Frontal cortex (tissue), 3 donors: ENCODE measurements at regions not wholly inside any gene's neighbourhood (a gene's known extent, or its start where the extent isn't known, plus 50 kb on each side); places are given as distances from the start of the nearest gene placed in this dataset.
"Not testable (repeated sequence)": the region's sequence is repeated elsewhere in the genome, so short reads cannot be mapped to it uniquely, and the experiment has no call there.

Experiments used
- DNase-seq, 2 donors: peaks; one replicate each; pipeline ENCODE4 v3.0.0; 2012; ENCODE audit warnings: low spot score in 2 of 2
- FAIRE-seq: peaks from 2 replicates; lab custom pipeline; 2012; peaks lifted over from hg19 to GRCh38; lab: Jason Lieb, UNC
- donor health status: control.
- donor health status: control.
- donor health status: control.

- DNase-seq = no peak
- no peak for FAIRE-seq
Measured at GRCh38 chr3:140859592-140860336, 81.9 kb upstream of the SLC25A36 start.

GRCh38 chr3:140863580-140864009, 78.0 kb upstream of the SLC25A36 start:
- peak; percentile 83 for FAIRE-seq
- DNase-seq = peak in 1 of 2 donors; percentile 22

GRCh38 chr3:140870351-140870750, 71.3 kb upstream of the SLC25A36 start:
- DNase-seq (no peak), FAIRE-seq (no peak)

- no peak for DNase-seq
- no peak for FAIRE-seq
Measured at GRCh38 chr3:140871022-140871421, 70.6 kb upstream of the SLC25A36 start.

DNA sequence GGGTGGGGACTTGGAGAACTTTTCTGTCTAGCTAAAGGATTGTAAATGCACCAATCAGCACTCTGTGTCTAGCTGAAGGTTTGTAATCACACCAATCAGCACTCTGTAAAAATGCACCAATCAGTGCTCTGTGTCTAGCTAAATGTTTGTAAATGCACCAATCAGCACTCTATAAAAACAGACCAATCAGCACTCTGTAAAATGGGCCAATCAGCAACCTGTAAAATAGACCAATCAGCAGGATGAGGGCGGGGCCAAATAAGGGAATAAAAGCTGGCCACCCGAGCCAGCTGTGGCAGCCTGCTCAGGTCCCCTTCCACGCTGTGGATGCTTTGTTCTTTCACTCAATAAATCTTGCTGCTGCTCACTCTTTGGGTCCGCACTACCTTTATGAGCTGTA, 69.5 kb upstream of the SLC25A36 start:
- not testable (repeated sequence) for FAIRE-seq, DNase-seq

DNA sequence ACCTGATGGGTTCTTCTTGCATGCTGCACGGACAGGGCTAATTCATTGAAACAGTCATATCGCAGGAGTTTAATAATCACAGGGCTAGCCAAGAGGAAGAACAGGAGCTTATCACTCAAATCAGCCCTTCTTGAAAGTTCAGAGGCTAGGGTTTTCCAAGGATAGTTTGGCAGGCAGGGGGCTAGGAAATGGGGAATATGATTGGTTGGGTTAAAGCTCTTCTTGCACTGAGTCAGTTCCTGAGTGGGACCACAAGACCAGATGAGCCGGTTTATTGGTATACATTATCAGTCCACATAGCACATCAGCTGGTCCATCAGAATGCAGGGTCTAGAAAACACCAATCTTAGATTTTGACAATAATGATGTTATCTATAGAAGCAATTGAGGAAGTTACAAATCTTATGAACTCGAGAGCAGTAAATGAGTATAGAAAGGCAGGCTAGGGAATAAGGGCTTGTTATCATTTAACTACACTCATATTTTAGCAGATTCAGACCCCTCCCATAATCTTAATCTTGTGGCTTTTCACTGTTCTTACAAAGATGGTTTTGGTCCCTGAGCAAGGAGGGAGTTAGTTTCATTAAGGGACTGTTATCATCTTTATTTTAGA, 58.1 kb upstream of the SLC25A36 start:
- DNase-seq = no peak
- FAIRE-seq = no peak

- FAIRE-seq, DNase-seq: not testable (repeated sequence)
Measured at GRCh38 chr3:140885697-140886096, 55.9 kb upstream of the SLC25A36 start.
